ENCODE measurements at regions not wholly inside any gene's neighbourhood (a gene's known extent, or its start where the extent isn't known, plus 50 kb on each side); places are given as distances from the start of the nearest gene placed in this dataset.

DNA sequence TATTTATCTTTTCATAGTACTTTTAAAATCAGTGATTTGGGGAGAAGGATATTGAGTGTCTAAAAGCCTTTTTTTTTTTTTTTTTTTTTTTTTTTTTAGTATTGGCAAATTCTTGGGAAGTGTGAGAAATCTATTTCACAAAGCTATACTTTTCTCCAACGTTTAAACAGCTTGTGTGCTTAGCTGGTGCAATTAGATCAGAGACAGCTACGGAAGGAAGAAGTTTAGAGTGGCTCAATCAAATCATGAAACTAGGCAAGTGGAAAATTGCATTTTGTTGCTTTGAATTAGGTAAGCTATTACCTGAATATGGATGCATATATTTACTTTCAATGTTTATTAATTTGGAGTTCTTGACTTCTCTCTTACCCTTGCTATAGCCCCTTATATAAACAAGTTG is 1001.9 kb downstream of the PDHA2 start:
- no peak overlapping the region for H3K27ac ChIP-seq
- TF ChIP-seq, protein P1, sequence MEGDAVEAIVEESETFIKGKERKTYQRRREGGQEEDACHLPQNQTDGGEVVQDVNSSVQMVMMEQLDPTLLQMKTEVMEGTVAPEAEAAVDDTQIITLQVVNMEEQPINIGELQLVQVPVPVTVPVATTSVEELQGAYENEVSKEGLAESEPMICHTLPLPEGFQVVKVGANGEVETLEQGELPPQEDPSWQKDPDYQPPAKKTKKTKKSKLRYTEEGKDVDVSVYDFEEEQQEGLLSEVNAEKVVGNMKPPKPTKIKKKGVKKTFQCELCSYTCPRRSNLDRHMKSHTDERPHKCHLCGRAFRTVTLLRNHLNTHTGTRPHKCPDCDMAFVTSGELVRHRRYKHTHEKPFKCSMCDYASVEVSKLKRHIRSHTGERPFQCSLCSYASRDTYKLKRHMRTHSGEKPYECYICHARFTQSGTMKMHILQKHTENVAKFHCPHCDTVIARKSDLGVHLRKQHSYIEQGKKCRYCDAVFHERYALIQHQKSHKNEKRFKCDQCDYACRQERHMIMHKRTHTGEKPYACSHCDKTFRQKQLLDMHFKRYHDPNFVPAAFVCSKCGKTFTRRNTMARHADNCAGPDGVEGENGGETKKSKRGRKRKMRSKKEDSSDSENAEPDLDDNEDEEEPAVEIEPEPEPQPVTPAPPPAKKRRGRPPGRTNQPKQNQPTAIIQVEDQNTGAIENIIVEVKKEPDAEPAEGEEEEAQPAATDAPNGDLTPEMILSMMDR (conservative IDR thresholded peaks at IDR 0.05): no peak

GRCh38 chr4:96844858-96845490 is 1005.1 kb downstream of the PDHA2 start:
- H3K27ac ChIP-seq: no peak overlapping the region
- TF ChIP-seq, protein P1 (conservative IDR thresholded peaks at IDR 0.05): no peak

GRCh38 chr4:96845819-96846218 is 1005.9 kb downstream of the PDHA2 start:
- TF ChIP-seq, protein P1 (conservative IDR thresholded peaks at IDR 0.05): no peak
- no peak overlapping the region for H3K27ac ChIP-seq

DNA sequence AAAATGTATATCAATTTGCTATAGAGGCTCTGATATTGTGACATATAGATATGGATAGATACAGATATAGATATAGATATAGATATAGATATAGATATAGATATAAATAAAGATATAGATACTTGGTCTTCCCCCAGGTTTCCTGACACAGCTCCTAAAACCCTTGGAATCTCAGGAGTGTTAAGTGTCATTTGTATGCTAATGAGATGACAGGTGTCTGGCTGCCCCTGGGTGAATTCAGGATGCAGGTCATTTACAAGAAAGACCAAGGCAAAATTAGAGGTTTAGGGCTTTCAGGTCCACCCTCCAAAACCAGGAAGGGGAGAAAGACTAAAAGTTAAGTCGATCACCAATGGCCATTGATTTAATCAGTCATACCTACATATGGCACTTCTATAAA is 1034.8 kb downstream of the PDHA2 start:
- no peak overlapping the region for H3K27ac ChIP-seq
- TF ChIP-seq, protein P1 (conservative IDR thresholded peaks at IDR 0.05): no peak

DNA sequence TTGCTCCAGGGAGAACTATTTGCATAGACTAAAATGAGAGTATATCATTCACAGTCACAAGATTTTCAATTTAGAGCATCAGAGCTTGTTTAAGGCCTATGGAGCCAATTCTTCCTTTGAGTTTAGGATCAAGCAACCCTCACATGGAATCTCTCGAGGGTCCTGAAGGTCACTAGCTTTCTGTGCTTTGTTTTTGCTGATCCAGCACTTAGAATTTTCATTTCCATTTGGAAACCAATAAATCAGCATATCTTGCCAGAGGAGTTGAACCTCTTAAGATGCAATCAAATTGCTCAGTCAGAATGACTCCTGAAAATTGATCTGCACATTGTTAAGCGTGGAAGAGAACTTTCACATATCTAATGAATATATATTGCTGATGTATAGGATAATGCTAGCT is 1039.6 kb downstream of the PDHA2 start:
- TF ChIP-seq, protein P1 (conservative IDR thresholded peaks at IDR 0.05): no peak

GRCh38 chr4:96887857-96888256 is 1048.0 kb downstream of the PDHA2 start:
- H3K27ac ChIP-seq: no peak overlapping the region
- TF ChIP-seq, protein P1 (conservative IDR thresholded peaks at IDR 0.05): no peak

More for the DNA sequence above, 1039.6 kb downstream of the PDHA2 start:
- H3K27ac ChIP-seq: no peak overlapping the region

DNA sequence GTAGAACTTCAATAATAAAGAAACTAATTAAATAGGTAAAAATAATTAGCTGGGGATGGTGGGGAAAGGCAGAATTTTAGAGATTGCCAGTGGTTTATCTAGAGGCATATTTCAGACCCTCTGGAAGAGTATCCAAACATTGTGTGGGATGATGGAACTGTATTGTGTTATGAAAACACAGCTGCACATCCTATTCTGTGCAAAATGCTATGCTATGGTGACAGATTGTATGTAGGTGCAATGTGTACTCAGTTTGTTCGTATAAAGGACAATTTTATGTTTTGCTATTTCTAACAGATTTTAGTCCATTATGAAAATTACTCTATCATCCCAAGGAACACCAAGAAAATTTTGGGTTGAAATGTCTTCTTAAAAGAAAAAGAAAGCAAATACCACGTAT is 1054.7 kb downstream of the PDHA2 start:
- TF ChIP-seq, protein P1 (conservative IDR thresholded peaks at IDR 0.05): no peak
- no peak overlapping the region for H3K27ac ChIP-seq
